ENCODE measurements at regions not wholly inside any gene's neighbourhood (a gene's known extent, or its start where the extent isn't known, plus 50 kb on each side); places are given as distances from the start of the nearest gene placed in this dataset.

DNA sequence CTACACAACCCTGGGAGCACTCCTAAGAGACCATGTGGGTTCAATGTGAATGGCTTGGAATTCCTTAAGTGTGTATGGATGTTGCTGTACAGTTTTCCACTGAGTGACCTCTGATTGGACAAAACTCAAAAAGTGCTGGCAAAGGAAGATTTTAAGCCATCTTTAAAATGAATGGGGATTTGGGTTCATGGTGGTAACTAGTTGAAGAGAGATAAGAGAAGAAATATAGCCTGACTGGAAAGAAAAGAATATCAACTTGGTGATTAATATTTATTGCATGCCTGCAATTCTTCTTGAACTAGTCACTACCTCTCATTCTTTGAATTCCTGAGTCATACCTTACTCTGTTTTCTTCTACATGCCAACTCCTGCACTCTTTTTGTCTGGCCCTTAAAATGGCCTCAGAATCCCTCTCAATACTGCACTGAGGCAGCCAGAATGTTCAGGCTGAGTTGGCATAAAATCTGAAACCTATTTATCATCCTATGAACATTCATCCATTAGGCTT lies 124.7 kb downstream of the RPL22L1 start (continued):
- TF ChIP-seq RCOR1 (IDR thresholded peaks at IDR 0.05; ENCODE audit: low read length) (no peak), CTCF (IDR thresholded peaks at IDR 0.05) (no peak), EP300 (IDR thresholded peaks at IDR 0.05; ENCODE audit: borderline replicate concordance in 1 of 2, low read depth in 1 of 2, low read length in 1 of 2) (peak in 1 of 2 experiments; percentile 94; a peak in 2 of 4 replicates), NFIC (IDR thresholded peaks at IDR 0.05; ENCODE audit: borderline replicate concordance) (peak; percentile 75), GATA2 (CRISPR knock-in tag; IDR thresholded peaks at IDR 0.05) (no peak), FOXM1 (IDR thresholded peaks at IDR 0.05; ENCODE audit: low read depth) (peak; percentile 84), EZH2phosphoT487 (IDR thresholded peaks at IDR 0.05; ENCODE audit: borderline replicate concordance, low read depth) (no peak), USF2 (IDR thresholded peaks at IDR 0.05; ENCODE audit: borderline replicate concordance, low read depth, low read length) (no peak), TAF1 (IDR thresholded peaks at IDR 0.05; ENCODE audit: borderline replicate concordance, low read depth, low read length) (no peak), TEAD4 (IDR thresholded peaks at IDR 0.05; ENCODE audit: borderline replicate concordance, insufficient read depth) (peak; percentile 99), FOXJ3 (CRISPR knock-in tag; IDR thresholded peaks at IDR 0.05) (no peak), MXI1 (IDR thresholded peaks at IDR 0.05; ENCODE audit: low read depth, low read length) (no peak), PBX3 (IDR thresholded peaks at IDR 0.05) (peak; percentile 65), SIN3A (IDR thresholded peaks at IDR 0.05; ENCODE audit: borderline replicate concordance, low read depth, low read length) (no peak), RFX5 (IDR thresholded peaks at IDR 0.05; ENCODE audit: low read length) (no peak), SMC3 (IDR thresholded peaks at IDR 0.05; ENCODE audit: low read depth, low read length) (no peak), YY1 (IDR thresholded peaks at IDR 0.05; ENCODE audit: low read depth) (peak; percentile 63)
- TF ChIP-seq, protein P1, sequence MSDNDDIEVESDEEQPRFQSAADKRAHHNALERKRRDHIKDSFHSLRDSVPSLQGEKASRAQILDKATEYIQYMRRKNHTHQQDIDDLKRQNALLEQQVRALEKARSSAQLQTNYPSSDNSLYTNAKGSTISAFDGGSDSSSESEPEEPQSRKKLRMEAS (IDR thresholded peaks at IDR 0.05; ENCODE audit: low read depth), result no peak; the same call in 1 of the 2 replicates
- TF ChIP-seq, protein P2, sequence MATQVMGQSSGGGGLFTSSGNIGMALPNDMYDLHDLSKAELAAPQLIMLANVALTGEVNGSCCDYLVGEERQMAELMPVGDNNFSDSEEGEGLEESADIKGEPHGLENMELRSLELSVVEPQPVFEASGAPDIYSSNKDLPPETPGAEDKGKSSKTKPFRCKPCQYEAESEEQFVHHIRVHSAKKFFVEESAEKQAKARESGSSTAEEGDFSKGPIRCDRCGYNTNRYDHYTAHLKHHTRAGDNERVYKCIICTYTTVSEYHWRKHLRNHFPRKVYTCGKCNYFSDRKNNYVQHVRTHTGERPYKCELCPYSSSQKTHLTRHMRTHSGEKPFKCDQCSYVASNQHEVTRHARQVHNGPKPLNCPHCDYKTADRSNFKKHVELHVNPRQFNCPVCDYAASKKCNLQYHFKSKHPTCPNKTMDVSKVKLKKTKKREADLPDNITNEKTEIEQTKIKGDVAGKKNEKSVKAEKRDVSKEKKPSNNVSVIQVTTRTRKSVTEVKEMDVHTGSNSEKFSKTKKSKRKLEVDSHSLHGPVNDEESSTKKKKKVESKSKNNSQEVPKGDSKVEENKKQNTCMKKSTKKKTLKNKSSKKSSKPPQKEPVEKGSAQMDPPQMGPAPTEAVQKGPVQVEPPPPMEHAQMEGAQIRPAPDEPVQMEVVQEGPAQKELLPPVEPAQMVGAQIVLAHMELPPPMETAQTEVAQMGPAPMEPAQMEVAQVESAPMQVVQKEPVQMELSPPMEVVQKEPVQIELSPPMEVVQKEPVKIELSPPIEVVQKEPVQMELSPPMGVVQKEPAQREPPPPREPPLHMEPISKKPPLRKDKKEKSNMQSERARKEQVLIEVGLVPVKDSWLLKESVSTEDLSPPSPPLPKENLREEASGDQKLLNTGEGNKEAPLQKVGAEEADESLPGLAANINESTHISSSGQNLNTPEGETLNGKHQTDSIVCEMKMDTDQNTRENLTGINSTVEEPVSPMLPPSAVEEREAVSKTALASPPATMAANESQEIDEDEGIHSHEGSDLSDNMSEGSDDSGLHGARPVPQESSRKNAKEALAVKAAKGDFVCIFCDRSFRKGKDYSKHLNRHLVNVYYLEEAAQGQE (IDR thresholded peaks at IDR 0.05; ENCODE audit: low read depth, low read length), result no peak
- TF ChIP-seq, protein P3, sequence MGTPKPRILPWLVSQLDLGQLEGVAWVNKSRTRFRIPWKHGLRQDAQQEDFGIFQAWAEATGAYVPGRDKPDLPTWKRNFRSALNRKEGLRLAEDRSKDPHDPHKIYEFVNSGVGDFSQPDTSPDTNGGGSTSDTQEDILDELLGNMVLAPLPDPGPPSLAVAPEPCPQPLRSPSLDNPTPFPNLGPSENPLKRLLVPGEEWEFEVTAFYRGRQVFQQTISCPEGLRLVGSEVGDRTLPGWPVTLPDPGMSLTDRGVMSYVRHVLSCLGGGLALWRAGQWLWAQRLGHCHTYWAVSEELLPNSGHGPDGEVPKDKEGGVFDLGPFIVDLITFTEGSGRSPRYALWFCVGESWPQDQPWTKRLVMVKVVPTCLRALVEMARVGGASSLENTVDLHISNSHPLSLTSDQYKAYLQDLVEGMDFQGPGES (IDR thresholded peaks at IDR 0.05; ENCODE audit: low read depth, low read length), result no peak

Data from SK-N-SH (cell line).